ENCODE measurements at regions not wholly inside any gene's neighbourhood (a gene's known extent, or its start where the extent isn't known, plus 50 kb on each side); places are given as distances from the start of the nearest gene placed in this dataset.

DNA sequence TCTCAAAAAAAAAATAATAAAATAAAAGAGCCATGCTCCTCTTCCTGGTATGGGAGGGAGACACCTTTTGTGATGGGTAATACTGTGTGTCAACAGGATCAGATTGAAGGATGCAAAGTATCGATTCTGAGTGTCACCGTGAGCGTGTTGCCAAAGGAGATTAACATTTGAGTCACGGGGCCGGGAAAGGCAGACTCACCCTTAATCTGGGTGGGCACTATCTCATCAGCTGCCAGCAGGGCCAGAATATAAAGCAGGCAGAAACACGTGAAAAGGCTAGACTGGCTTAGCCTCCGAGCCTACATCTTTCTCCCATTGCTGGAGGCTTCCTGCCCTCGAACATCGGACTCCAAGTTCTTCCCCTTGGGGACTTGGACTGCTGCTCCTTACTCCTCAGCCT lies 95.4 kb downstream of the SHOX start:
- H3K27ac Mint-ChIP-seq, result no peak overlapping the region
- no peak overlapping the region for H3K4me3 Mint-ChIP-seq
- no peak for DNase-seq (ENCODE audit: extremely low spot score, unreplicated experiment)
- no peaks in the 10 kb centered on the region for H3K36me3 Mint-ChIP-seq
- H3K9me3 Mint-ChIP-seq, result peaks cover 8% of the 10 kb centered on the region
- no peaks in the 10 kb centered on the region for H3K4me1 Mint-ChIP-seq (ENCODE audit: unreplicated experiment)
- TF ChIP-seq CTCF (conservative IDR thresholded peaks at IDR 0.05), result no peak
- no peaks in the 10 kb centered on the region for H3K27me3 Mint-ChIP-seq

DNA sequence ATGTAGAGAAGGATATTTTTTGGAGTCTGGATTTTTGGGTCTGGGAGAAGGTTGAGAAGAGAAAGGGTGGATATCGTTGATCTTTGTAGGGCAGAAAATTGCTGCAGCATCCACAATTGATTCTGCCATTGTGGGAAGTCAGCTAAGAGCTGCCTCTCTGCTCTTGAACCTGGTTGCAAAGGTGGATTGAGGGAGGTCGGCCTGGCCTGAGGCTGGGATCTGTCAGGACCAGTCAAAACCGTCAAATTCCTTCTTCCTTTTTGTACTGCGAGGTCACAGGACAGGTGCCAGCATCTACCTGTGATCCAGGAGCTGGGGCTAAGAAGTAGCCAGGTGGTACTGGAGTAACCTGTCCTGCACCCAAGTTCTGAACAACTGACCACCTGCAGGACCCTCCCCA lies 93.7 kb downstream of the SHOX start:
- H3K4me1 Mint-ChIP-seq (ENCODE audit: unreplicated experiment), result no peaks in the 10 kb centered on the region
- no peak for TF ChIP-seq CTCF (conservative IDR thresholded peaks at IDR 0.05)
- H3K36me3 Mint-ChIP-seq, result no peaks in the 10 kb centered on the region
- peak overlapping the region; percentile 60 for H3K27ac Mint-ChIP-seq
- H3K9me3 Mint-ChIP-seq, result peaks cover 8% of the 10 kb centered on the region
- peak overlapping the region; percentile 10 for H3K4me3 Mint-ChIP-seq
- DNase-seq (ENCODE audit: extremely low spot score, unreplicated experiment), result no peak
- H3K27me3 Mint-ChIP-seq, result no peaks in the 10 kb centered on the region

DNA sequence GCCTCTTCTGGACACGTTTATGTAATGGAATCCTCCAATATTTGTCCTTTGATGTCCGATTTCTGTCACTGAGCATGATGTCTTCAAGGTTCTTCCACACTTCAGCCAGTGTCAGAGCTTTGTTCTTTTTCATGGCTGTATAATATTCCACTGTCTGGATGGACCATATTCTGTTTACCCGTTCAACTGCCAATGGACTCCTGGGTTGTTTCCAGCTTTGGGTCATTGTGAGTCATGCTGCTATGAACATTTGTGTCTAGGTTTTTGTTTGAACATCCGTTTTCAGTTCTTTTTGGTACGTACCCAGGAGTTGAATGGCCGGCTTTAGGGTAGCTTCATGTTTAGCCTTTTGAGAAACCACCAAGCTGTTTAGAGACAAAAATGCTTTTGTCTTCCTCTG lies 93.2 kb downstream of the SHOX start:
- Mint-ChIP-seq H3K27ac (no peak overlapping the region), H3K36me3 (no peaks in the 10 kb centered on the region), H3K4me1 (ENCODE audit: unreplicated experiment) (no peaks in the 10 kb centered on the region), H3K9me3 (peaks cover 8% of the 10 kb centered on the region), H3K27me3 (no peaks in the 10 kb centered on the region), H3K4me3 (peak overlapping the region; percentile 10)
- no peak for TF ChIP-seq CTCF (conservative IDR thresholded peaks at IDR 0.05)
- DNase-seq (ENCODE audit: extremely low spot score, unreplicated experiment), result no peak

GRCh38 chrX:721354-721753 lies 90.8 kb downstream of the SHOX start:
- TF ChIP-seq CTCF (conservative IDR thresholded peaks at IDR 0.05), result no peak
- no peaks in the 10 kb centered on the region for H3K4me1 Mint-ChIP-seq (ENCODE audit: unreplicated experiment)
- no peak overlapping the region for H3K27ac Mint-ChIP-seq

GRCh38 chrX:720825-721224 lies 90.2 kb downstream of the SHOX start:
- no peak for DNase-seq (ENCODE audit: extremely low spot score, unreplicated experiment)
- Mint-ChIP-seq H3K4me3 (no peak overlapping the region), H3K36me3 (no peaks in the 10 kb centered on the region), H3K27ac (no peak overlapping the region), H3K9me3 (peaks cover 8% of the 10 kb centered on the region), H3K27me3 (peaks cover 5% of the 10 kb centered on the region), H3K4me1 (ENCODE audit: unreplicated experiment) (no peaks in the 10 kb centered on the region)
- no peak for TF ChIP-seq CTCF (conservative IDR thresholded peaks at IDR 0.05)

More at GRCh38 chrX:721354-721753, 90.8 kb downstream of the SHOX start:
- Mint-ChIP-seq H3K9me3 (peaks cover 8% of the 10 kb centered on the region), H3K36me3 (no peaks in the 10 kb centered on the region), H3K27me3 (peaks cover 4% of the 10 kb centered on the region), H3K4me3 (no peak overlapping the region)
- no peak for DNase-seq (ENCODE audit: extremely low spot score, unreplicated experiment)

DNA sequence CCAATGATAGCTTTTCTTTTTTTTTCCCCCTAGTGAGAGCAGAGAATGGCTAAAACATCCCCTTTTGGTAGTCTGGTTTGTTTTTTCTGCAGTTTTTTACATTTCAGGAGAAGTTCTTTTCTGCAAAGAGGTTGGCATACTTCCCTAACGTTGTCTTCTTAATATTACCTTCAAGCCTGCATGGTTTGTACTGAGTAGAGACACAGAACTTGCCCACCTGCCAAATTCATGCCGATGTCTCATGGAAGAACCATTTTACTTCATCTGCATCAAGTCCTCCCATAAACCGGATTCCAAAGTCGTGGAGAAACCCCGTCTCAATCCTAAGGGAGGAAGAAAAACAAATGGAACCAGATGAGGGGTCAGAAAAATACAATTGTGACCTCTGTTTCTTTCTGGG lies 89.7 kb downstream of the SHOX start:
- DNase-seq (ENCODE audit: extremely low spot score, unreplicated experiment), result no peak
- Mint-ChIP-seq H3K27me3 (peaks cover 9% of the 10 kb centered on the region), H3K9me3 (peaks cover 8% of the 10 kb centered on the region), H3K4me3 (no peak overlapping the region), H3K4me1 (ENCODE audit: unreplicated experiment) (no peaks in the 10 kb centered on the region), H3K27ac (no peak overlapping the region), H3K36me3 (no peaks in the 10 kb centered on the region)
- TF ChIP-seq CTCF (conservative IDR thresholded peaks at IDR 0.05), result no peak

All from type B pancreatic cell (in vitro differentiated cells).